GM23338 (cell line): ENCODE measurements at regions not wholly inside any gene's neighbourhood (a gene's known extent, or its start where the extent isn't known, plus 50 kb on each side); places are given as distances from the start of the nearest gene placed in this dataset.

Source experiments
- ATAC-seq: fragments of 200-7000 bp; cut with Tn5 transposase; 3 replicates; pipeline ENCODE4 v1.9.1; 2020
- DNase-seq: peaks from one replicate; pipeline ENCODE4 v3.0.0-alpha.2; 2015; ENCODE audit warnings: low spot score
- H2AFZ ChIP-seq: fragments of 200-600 bp; sonication (generic); 2 replicates; pipeline ENCODE4 v1.8.0; 2016; ENCODE audit warnings: antibody characterized with exemption, mild to moderate bottlenecking, moderate library complexity
- H3F3A ChIP-seq: fragments of 200-600 bp; sonication (generic); replicated peaks from 2 replicates; pipeline ENCODE4 v1.8.0; 2017; ENCODE audit warnings: antibody characterized with exemption, mixed run types, low read depth
- H3K27ac ChIP-seq: fragments of 200-600 bp; sonication (generic); 2 replicates; pipeline ENCODE4 v1.6.1; 2016; ENCODE audit warnings: low read depth
- H3K27me3 ChIP-seq: fragments of 200-600 bp; sonication (generic); 2 replicates; pipeline ENCODE4 v1.8.0; 2016; ENCODE audit warnings: mild to moderate bottlenecking, mixed run types, moderate library complexity; ENCODE audit not compliant: insufficient read depth
- H3K36me3 ChIP-seq: fragments of 200-600 bp; sonication (generic); 2 replicates; pipeline ENCODE4 v1.8.0; 2016; ENCODE audit warnings: mild to moderate bottlenecking; ENCODE audit not compliant: insufficient read depth
- H3K4me1 ChIP-seq: fragments of 200-600 bp; sonication (generic); 2 replicates; pipeline ENCODE4 v1.8.0; 2016; ENCODE audit warnings: mild to moderate bottlenecking, moderate library complexity; ENCODE audit not compliant: insufficient read depth
- H3K4me2 ChIP-seq: fragments of 200-600 bp; sonication (generic); 2 replicates; pipeline ENCODE4 v1.7.1; 2017; ENCODE audit warnings: mixed run types
- H3K4me3 ChIP-seq: fragments of 200-600 bp; sonication (generic); 2 replicates; pipeline ENCODE4 v1.6.1; 2016; ENCODE audit warnings: mixed run types
- H3K79me2 ChIP-seq: fragments of 200-600 bp; sonication (generic); replicated peaks from 2 replicates; pipeline ENCODE4 v1.8.0; 2017; ENCODE audit warnings: mild to moderate bottlenecking; ENCODE audit not compliant: insufficient read depth
- H3K9me2 ChIP-seq: fragments of 200-600 bp; sonication (generic); 2 replicates; pipeline ENCODE4 v1.8.0; 2017; ENCODE audit not compliant: insufficient read depth
- H4K20me1 ChIP-seq: fragments of 200-600 bp; sonication (generic); replicated peaks from 2 replicates; pipeline ENCODE4 v1.8.0; 2017; ENCODE audit warnings: mild to moderate bottlenecking; ENCODE audit not compliant: insufficient read depth
- H3K27ac Mint-ChIP-seq: 2 replicates; pipeline ENCODE4 v1.8.0; 2020; ENCODE audit warnings: inconsistent platforms, mild to moderate bottlenecking, moderate library complexity, mixed read lengths
- H3K27me3 Mint-ChIP-seq: 3 replicates; pipeline ENCODE4 v1.8.0; 2022; ENCODE audit warnings: low read depth, mild to moderate bottlenecking, moderate library complexity, mixed read lengths, inconsistent platforms; ENCODE audit not compliant: insufficient read depth, poor library complexity
- H3K36me3 Mint-ChIP-seq: 3 replicates; pipeline ENCODE4 v1.8.0; 2021; ENCODE audit warnings: low read depth, mild to moderate bottlenecking, inconsistent platforms, moderate library complexity, mixed read lengths
- H3K4me1 Mint-ChIP-seq: 3 replicates; pipeline ENCODE4 v1.8.0; 2020; ENCODE audit warnings: mild to moderate bottlenecking, inconsistent platforms, mixed read lengths
- H3K4me3 Mint-ChIP-seq: 3 replicates; pipeline ENCODE4 v1.8.0; 2021; ENCODE audit warnings: moderate library complexity, mild to moderate bottlenecking, inconsistent platforms, mixed read lengths
- H3K9me3 Mint-ChIP-seq: 3 replicates; pipeline ENCODE4 v1.8.0; 2020; ENCODE audit warnings: moderate library complexity, mild to moderate bottlenecking, inconsistent platforms, mixed read lengths
- CREB1 ChIP-seq: fragments of 250-450 bp; sonication (Bioruptor Pico); IDR thresholded peaks from 2 replicates; pipeline ENCODE4 v1.5.0; 2020; ENCODE audit warnings: low read depth, mild to moderate bottlenecking, moderate library complexity
- CTCF ChIP-seq, 2 experiments: fragments of 200-600 bp in 1 of 2; sonication (generic) in 1 of 2; conservative IDR thresholded peaks; 2 replicates each; pipeline versions ENCODE4 v1.5.1 to v1.6.1; 2016 to 2017; ENCODE audit warnings: antibody characterized with exemption in 2 of 2, low read depth in 2 of 2, mild to moderate bottlenecking in 2 of 2, moderate library complexity in 1 of 2
- ETS1 ChIP-seq: IDR thresholded peaks from 2 replicates; pipeline ENCODE4 v1.6.1; 2016; ENCODE audit warnings: antibody characterized with exemption
- EZH2 ChIP-seq: fragments of 200-600 bp; sonication (generic); IDR thresholded peaks from one replicate; pipeline ENCODE4 v1.8.0; 2017; ENCODE audit warnings: antibody characterized with exemption, mild to moderate bottlenecking, low read depth; ENCODE audit not compliant: unreplicated experiment
- EZH2phosphoT487 ChIP-seq: fragments of 200-600 bp; sonication (generic); IDR thresholded peaks from one replicate; pipeline ENCODE4 v1.8.1; 2018; ENCODE audit warnings: antibody characterized with exemption; ENCODE audit not compliant: unreplicated experiment
- JUNB ChIP-seq: IDR thresholded peaks from one replicate; pipeline ENCODE4 v1.6.1; 2016; ENCODE audit warnings: antibody characterized with exemption; ENCODE audit not compliant: unreplicated experiment
- NANOG ChIP-seq: IDR thresholded peaks from 2 replicates; pipeline ENCODE4 v1.6.1; 2016; ENCODE audit warnings: antibody characterized with exemption, borderline replicate concordance
- POLR2AphosphoS5 ChIP-seq: IDR thresholded peaks from 2 replicates; pipeline ENCODE4 v1.6.1; 2016; ENCODE audit warnings: antibody characterized with exemption, low read depth
- REST ChIP-seq: IDR thresholded peaks from one replicate; pipeline ENCODE4 v1.6.1; 2018; ENCODE audit warnings: antibody characterized with exemption; ENCODE audit not compliant: unreplicated experiment
- STAT1 ChIP-seq: IDR thresholded peaks from one replicate; pipeline ENCODE4 v1.6.1; 2016; ENCODE audit warnings: antibody characterized with exemption; ENCODE audit not compliant: unreplicated experiment
- ZNF114 ChIP-seq: fragments of 250-450 bp; sonication (Bioruptor Pico); IDR thresholded peaks from 2 replicates; pipeline ENCODE4 v1.5.0; 2020; ENCODE audit warnings: mild to moderate bottlenecking, moderate library complexity
- ZNF331 ChIP-seq: fragments of 250-450 bp; sonication (Bioruptor Pico); IDR thresholded peaks from 2 replicates; pipeline ENCODE4 v1.5.0; 2020; ENCODE audit warnings: low read depth, mild to moderate bottlenecking, moderate library complexity

GRCh38 chr6:140663094-140663493, 1288.6 kb upstream of the CITED2 start:
- Histone ChIP-seq H2AFZ (no peak overlapping the region), H3K4me2 (no peak overlapping the region), H3K27ac (no peak overlapping the region), H3K4me1 (no peaks in the 10 kb centered on the region), H4K20me1 (no peaks in the 10 kb centered on the region), H3F3A (no peaks in the 10 kb centered on the region), H3K9me2 (no peaks in the 10 kb centered on the region), H3K4me3 (no peak overlapping the region), H3K27me3 (no peaks in the 10 kb centered on the region), H3K36me3 (no peaks in the 10 kb centered on the region), H3K79me2 (no peaks in the 10 kb centered on the region)
- TF ChIP-seq POLR2AphosphoS5 (no peak), CREB1 (CRISPR knock-in tag) (no peak), ZNF114 (CRISPR knock-in tag) (no peak), EZH2phosphoT487 (no peak), JUNB (no peak)
- H3K36me3 Mint-ChIP-seq: no peaks in the 10 kb centered on the region
- ATAC-seq: no peak
- no peaks in the 10 kb centered on the region for H3K4me1 Mint-ChIP-seq
- DNase-seq: no peak
- H3K27me3 Mint-ChIP-seq: no peaks in the 10 kb centered on the region
- no peaks in the 10 kb centered on the region for H3K9me3 Mint-ChIP-seq
- H3K27ac Mint-ChIP-seq: no peak overlapping the region
- H3K4me3 Mint-ChIP-seq: no peak overlapping the region

GRCh38 chr6:140661691-140662090, 1287.2 kb upstream of the CITED2 start:
- no peaks in the 10 kb centered on the region for H3F3A ChIP-seq
- Mint-ChIP-seq H3K9me3 (no peaks in the 10 kb centered on the region), H3K36me3 (no peaks in the 10 kb centered on the region), H3K4me3 (no peak overlapping the region), H3K27me3 (no peaks in the 10 kb centered on the region), H3K4me1 (no peaks in the 10 kb centered on the region), H3K27ac (no peak overlapping the region)
- no peaks in the 10 kb centered on the region for H4K20me1 ChIP-seq
- H2AFZ ChIP-seq: no peak overlapping the region
- H3K27me3 ChIP-seq: no peaks in the 10 kb centered on the region
- no peaks in the 10 kb centered on the region for H3K4me1 ChIP-seq
- no peak overlapping the region for H3K27ac ChIP-seq
- no peaks in the 10 kb centered on the region for H3K79me2 ChIP-seq
- H3K9me2 ChIP-seq: no peaks in the 10 kb centered on the region
- H3K4me3 ChIP-seq: no peak overlapping the region
- DNase-seq: no peak
- no peak for ATAC-seq
- no peak overlapping the region for H3K4me2 ChIP-seq
- H3K36me3 ChIP-seq: no peaks in the 10 kb centered on the region
- TF ChIP-seq NANOG (no peak), JUNB (no peak), REST (no peak), ZNF331 (CRISPR knock-in tag) (no peak), CREB1 (CRISPR knock-in tag) (no peak), ZNF114 (CRISPR knock-in tag) (no peak), EZH2phosphoT487 (no peak), EZH2 (no peak), POLR2AphosphoS5 (no peak), ETS1 (no peak), STAT1 (no peak), CTCF (conservative IDR thresholded peaks at IDR 0.05; ENCODE audit: low read depth in 2 of 2) (no peak)
